Loucy (cell line): ENCODE measurements at regions not wholly inside any gene's neighbourhood (a gene's known extent, or its start where the extent isn't known, plus 50 kb on each side); places are given as distances from the start of the nearest gene placed in this dataset.

Experiments used
- H2AFZ ChIP-seq: fragments of 200-600 bp; sonication (generic); 2 replicates; pipeline ENCODE4 v1.6.0; 2016; ENCODE audit warnings: antibody characterized with exemption, mild to moderate bottlenecking, low read length, moderate library complexity
- H3F3A ChIP-seq: fragments of 200-600 bp; 2 replicates; pipeline ENCODE4 v1.6.0; 2016; ENCODE audit warnings: antibody characterized with exemption, low read depth, mild to moderate bottlenecking
- H3K27me3 ChIP-seq: fragments of 200-600 bp; sonication (generic); 2 replicates; pipeline ENCODE4 v1.6.1; 2014; ENCODE audit warnings: low read length, mild to moderate bottlenecking; ENCODE audit not compliant: insufficient read depth, poor library complexity, severe bottlenecking
- H3K36me3 ChIP-seq: fragments of 200-600 bp; sonication (generic); 2 replicates; pipeline ENCODE4 v1.6.1; 2016; ENCODE audit warnings: low read length; ENCODE audit not compliant: insufficient read depth
- H3K4me1 ChIP-seq: fragments of 200-600 bp; sonication (generic); 2 replicates; pipeline ENCODE4 v1.5.1; 2014; ENCODE audit warnings: low read length, mild to moderate bottlenecking; ENCODE audit not compliant: insufficient read depth, poor library complexity, severe bottlenecking
- H3K4me2 ChIP-seq: fragments of 200-600 bp; sonication (generic); 2 replicates; pipeline ENCODE4 v1.6.0; 2014; ENCODE audit warnings: antibody characterized with exemption, low read length, low read depth, mild to moderate bottlenecking; ENCODE audit not compliant: poor library complexity, severe bottlenecking
- H3K4me3 ChIP-seq: fragments of 200-600 bp; sonication (generic); 2 replicates; pipeline ENCODE4 v1.5.1; 2014; ENCODE audit warnings: low read length, mild to moderate bottlenecking, mixed read lengths; ENCODE audit not compliant: poor library complexity, severe bottlenecking
- H3K79me2 ChIP-seq: fragments of 200-600 bp; sonication (generic); 2 replicates; pipeline ENCODE4 v1.6.1; 2014; ENCODE audit warnings: low read length; ENCODE audit not compliant: insufficient read depth
- H3K9ac ChIP-seq: fragments of 200-600 bp; sonication (generic); 2 replicates; pipeline ENCODE4 v1.6.0; 2014; ENCODE audit warnings: mild to moderate bottlenecking, low read depth, low read length, moderate library complexity; ENCODE audit not compliant: poor library complexity, severe bottlenecking
- H3K9me2 ChIP-seq: fragments of 200-600 bp; sonication (generic); replicated peaks from 2 replicates; pipeline ENCODE4 v1.6.1; 2016; ENCODE audit warnings: low read depth, low read length, mixed read lengths
- H3K9me3 ChIP-seq: fragments of 200-600 bp; sonication (generic); 2 replicates; pipeline ENCODE4 v1.6.1; 2014; ENCODE audit warnings: mild to moderate bottlenecking, antibody characterized with exemption, low read length, low read depth; ENCODE audit not compliant: insufficient read depth
- H4K20me1 ChIP-seq: fragments of 200-600 bp; sonication (generic); 2 replicates; pipeline ENCODE4 v1.6.0; 2014; ENCODE audit warnings: antibody characterized with exemption, low read length, mild to moderate bottlenecking; ENCODE audit not compliant: insufficient read depth, poor library complexity, severe bottlenecking
- CTCF ChIP-seq: fragments of 200-600 bp; sonication (generic); conservative IDR thresholded peaks from 2 replicates; pipeline ENCODE4 v1.5.1; 2014; ENCODE audit warnings: mild to moderate bottlenecking, antibody characterized with exemption, low read length
- EZH2phosphoT487 ChIP-seq: fragments of 200-600 bp; IDR thresholded peaks from 2 replicates; pipeline ENCODE4 v1.6.1; 2018; ENCODE audit warnings: antibody characterized with exemption, mild to moderate bottlenecking, moderate library complexity, borderline replicate concordance

- H3K4me2 ChIP-seq: no peak overlapping the region
These were observed 149.8 kb downstream of the COPS8 start for GRCh38 chr2:237235383-237236095.

GRCh38 chr2:237236188-237236587, 150.5 kb downstream of the COPS8 start:
- Histone ChIP-seq H3K4me1 (no peaks in the 10 kb centered on the region), H3K27me3 (no peaks in the 10 kb centered on the region), H4K20me1 (no peaks in the 10 kb centered on the region), H3K9ac (no peak overlapping the region), H3K9me2 (no peaks in the 10 kb centered on the region), H2AFZ (no peak overlapping the region), H3K79me2 (no peaks in the 10 kb centered on the region), H3K4me3 (no peak overlapping the region), H3F3A (no peaks in the 10 kb centered on the region), H3K4me2 (no peak overlapping the region), H3K36me3 (no peaks in the 10 kb centered on the region), H3K9me3 (peaks cover under 1% of the 10 kb centered on the region; the same call in 1 of the 2 replicates)
- no peak for TF ChIP-seq CTCF
- TF ChIP-seq EZH2phosphoT487: no peak

More at GRCh38 chr2:237235383-237236095, 149.8 kb downstream of the COPS8 start:
- no peaks in the 10 kb centered on the region for H3K27me3 ChIP-seq
- H3K79me2 ChIP-seq: no peaks in the 10 kb centered on the region
- TF ChIP-seq CTCF: no peak
- no peak for TF ChIP-seq EZH2phosphoT487
- no peaks in the 10 kb centered on the region for H3F3A ChIP-seq
- no peaks in the 10 kb centered on the region for H3K36me3 ChIP-seq
- no peaks in the 10 kb centered on the region for H4K20me1 ChIP-seq
- no peak overlapping the region for H3K4me3 ChIP-seq
- no peak overlapping the region for H2AFZ ChIP-seq
- no peaks in the 10 kb centered on the region; the same call in 1 of the 2 replicates for H3K9me3 ChIP-seq
- H3K9ac ChIP-seq: no peak overlapping the region
- no peaks in the 10 kb centered on the region for H3K4me1 ChIP-seq
- no peaks in the 10 kb centered on the region for H3K9me2 ChIP-seq

GRCh38 chr2:237238249-237238648, 152.6 kb downstream of the COPS8 start:
- TF ChIP-seq CTCF: no peak
- H3K4me1 ChIP-seq: no peaks in the 10 kb centered on the region
- no peak overlapping the region for H3K4me3 ChIP-seq
- H3K4me2 ChIP-seq: no peak overlapping the region
- H3K9me3 ChIP-seq: peaks cover 14% of the 10 kb centered on the region; the same call in 1 of the 2 replicates
- H2AFZ ChIP-seq: no peak overlapping the region
- no peaks in the 10 kb centered on the region for H3K79me2 ChIP-seq
- no peaks in the 10 kb centered on the region for H3K36me3 ChIP-seq
- no peak overlapping the region for H3K9ac ChIP-seq
- no peaks in the 10 kb centered on the region for H4K20me1 ChIP-seq
- H3K9me2 ChIP-seq: no peaks in the 10 kb centered on the region
- H3K27me3 ChIP-seq: no peaks in the 10 kb centered on the region
- no peaks in the 10 kb centered on the region for H3F3A ChIP-seq
